ENCODE measurements at regions not wholly inside any gene's neighbourhood (a gene's known extent, or its start where the extent isn't known, plus 50 kb on each side); places are given as distances from the start of the nearest gene placed in this dataset.

- TF ChIP-seq CTCF (conservative IDR thresholded peaks at IDR 0.05; ENCODE audit: low read depth, low read length) (no peak), EZH2 (IDR thresholded peaks at IDR 0.05; ENCODE audit: borderline replicate concordance, low read depth, low read length, poor library complexity, severe bottlenecking) (no peak)
Measured at GRCh38 chr10:57925045-57925444, 342.6 kb downstream of the IPMK start.
